ENCODE measurements at regions not wholly inside any gene's neighbourhood (a gene's known extent, or its start where the extent isn't known, plus 50 kb on each side); places are given as distances from the start of the nearest gene placed in this dataset.

GRCh38 chr2:189327879-189328847, 113.1 kb upstream of the WDR75 start (continued):
- TF ChIP-seq, protein P1, sequence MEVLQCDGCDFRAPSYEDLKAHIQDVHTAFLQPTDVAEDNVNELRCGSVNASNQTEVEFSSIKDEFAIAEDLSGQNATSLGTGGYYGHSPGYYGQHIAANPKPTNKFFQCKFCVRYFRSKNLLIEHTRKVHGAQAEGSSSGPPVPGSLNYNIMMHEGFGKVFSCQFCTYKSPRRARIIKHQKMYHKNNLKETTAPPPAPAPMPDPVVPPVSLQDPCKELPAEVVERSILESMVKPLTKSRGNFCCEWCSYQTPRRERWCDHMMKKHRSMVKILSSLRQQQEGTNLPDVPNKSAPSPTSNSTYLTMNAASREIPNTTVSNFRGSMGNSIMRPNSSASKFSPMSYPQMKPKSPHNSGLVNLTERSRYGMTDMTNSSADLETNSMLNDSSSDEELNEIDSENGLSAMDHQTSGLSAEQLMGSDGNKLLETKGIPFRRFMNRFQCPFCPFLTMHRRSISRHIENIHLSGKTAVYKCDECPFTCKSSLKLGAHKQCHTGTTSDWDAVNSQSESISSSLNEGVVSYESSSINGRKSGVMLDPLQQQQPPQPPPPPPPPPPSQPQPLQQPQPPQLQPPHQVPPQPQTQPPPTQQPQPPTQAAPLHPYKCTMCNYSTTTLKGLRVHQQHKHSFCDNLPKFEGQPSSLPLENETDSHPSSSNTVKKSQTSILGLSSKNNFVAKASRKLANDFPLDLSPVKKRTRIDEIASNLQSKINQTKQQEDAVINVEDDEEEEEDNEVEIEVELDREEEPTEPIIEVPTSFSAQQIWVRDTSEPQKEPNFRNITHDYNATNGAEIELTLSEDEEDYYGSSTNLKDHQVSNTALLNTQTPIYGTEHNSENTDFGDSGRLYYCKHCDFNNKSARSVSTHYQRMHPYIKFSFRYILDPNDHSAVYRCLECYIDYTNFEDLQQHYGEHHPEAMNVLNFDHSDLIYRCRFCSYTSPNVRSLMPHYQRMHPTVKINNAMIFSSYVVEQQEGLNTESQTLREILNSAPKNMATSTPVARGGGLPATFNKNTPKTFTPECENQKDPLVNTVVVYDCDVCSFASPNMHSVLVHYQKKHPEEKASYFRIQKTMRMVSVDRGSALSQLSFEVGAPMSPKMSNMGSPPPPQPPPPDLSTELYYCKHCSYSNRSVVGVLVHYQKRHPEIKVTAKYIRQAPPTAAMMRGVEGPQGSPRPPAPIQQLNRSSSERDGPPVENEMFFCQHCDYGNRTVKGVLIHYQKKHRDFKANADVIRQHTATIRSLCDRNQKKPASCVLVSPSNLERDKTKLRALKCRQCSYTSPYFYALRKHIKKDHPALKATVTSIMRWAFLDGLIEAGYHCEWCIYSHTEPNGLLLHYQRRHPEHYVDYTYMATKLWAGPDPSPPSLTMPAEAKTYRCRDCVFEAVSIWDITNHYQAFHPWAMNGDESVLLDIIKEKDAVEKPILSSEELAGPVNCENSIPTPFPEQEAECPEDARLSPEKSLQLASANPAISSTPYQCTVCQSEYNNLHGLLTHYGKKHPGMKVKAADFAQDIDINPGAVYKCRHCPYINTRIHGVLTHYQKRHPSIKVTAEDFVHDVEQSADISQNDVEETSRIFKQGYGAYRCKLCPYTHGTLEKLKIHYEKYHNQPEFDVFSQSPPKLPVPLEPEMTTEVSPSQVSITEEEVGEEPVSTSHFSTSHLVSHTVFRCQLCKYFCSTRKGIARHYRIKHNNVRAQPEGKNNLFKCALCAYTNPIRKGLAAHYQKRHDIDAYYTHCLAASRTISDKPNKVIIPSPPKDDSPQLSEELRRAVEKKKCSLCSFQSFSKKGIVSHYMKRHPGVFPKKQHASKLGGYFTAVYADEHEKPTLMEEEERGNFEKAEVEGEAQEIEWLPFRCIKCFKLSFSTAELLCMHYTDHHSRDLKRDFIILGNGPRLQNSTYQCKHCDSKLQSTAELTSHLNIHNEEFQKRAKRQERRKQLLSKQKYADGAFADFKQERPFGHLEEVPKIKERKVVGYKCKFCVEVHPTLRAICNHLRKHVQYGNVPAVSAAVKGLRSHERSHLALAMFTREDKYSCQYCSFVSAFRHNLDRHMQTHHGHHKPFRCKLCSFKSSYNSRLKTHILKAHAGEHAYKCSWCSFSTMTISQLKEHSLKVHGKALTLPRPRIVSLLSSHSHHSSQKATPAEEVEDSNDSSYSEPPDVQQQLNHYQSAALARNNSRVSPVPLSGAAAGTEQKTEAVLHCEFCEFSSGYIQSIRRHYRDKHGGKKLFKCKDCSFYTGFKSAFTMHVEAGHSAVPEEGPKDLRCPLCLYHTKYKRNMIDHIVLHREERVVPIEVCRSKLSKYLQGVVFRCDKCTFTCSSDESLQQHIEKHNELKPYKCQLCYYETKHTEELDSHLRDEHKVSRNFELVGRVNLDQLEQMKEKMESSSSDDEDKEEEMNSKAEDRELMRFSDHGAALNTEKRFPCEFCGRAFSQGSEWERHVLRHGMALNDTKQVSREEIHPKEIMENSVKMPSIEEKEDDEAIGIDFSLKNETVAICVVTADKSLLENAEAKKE (CRISPR knock-in tag; IDR thresholded peaks at IDR 0.05) = no peak
- TF ChIP-seq, protein P2, sequence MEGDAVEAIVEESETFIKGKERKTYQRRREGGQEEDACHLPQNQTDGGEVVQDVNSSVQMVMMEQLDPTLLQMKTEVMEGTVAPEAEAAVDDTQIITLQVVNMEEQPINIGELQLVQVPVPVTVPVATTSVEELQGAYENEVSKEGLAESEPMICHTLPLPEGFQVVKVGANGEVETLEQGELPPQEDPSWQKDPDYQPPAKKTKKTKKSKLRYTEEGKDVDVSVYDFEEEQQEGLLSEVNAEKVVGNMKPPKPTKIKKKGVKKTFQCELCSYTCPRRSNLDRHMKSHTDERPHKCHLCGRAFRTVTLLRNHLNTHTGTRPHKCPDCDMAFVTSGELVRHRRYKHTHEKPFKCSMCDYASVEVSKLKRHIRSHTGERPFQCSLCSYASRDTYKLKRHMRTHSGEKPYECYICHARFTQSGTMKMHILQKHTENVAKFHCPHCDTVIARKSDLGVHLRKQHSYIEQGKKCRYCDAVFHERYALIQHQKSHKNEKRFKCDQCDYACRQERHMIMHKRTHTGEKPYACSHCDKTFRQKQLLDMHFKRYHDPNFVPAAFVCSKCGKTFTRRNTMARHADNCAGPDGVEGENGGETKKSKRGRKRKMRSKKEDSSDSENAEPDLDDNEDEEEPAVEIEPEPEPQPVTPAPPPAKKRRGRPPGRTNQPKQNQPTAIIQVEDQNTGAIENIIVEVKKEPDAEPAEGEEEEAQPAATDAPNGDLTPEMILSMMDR (conservative IDR thresholded peaks at IDR 0.05; ENCODE audit: low read depth in 2 of 2) = no peak
- TF ChIP-seq EZH2 (IDR thresholded peaks at IDR 0.05; ENCODE audit: low read depth, unreplicated experiment) (no peak), STAT1 (IDR thresholded peaks at IDR 0.05; ENCODE audit: unreplicated experiment) (no peak), ZNF114 (CRISPR knock-in tag; IDR thresholded peaks at IDR 0.05) (no peak)

DNA sequence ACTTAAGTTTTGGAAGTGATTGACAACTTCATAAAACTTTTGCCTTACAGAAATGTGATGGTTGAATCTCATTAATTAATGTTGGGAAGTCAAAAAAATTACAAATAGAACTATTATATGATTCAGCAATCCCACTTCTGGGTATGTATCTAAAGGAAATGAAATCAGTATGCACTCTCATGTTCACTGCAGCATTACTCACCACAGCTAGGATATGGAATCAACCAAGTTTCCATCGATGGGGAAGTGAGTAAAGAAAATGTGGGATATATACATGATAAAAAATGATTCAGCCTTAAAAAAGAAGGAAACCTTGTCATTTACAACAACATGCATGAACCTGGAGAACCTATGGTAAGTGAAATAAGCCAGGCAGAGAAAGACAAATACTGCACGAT, 112.4 kb upstream of the WDR75 start:
- no peaks in the 10 kb centered on the region for H3K79me2 ChIP-seq (replicated peaks; ENCODE audit: insufficient read depth)
- no peaks in the 10 kb centered on the region for H3K9me2 ChIP-seq (ENCODE audit: insufficient read depth)
- no peaks in the 10 kb centered on the region for H3K4me1 ChIP-seq (ENCODE audit: insufficient read depth)
- H3F3A ChIP-seq (replicated peaks; ENCODE audit: low read depth) = no peaks in the 10 kb centered on the region
- Mint-ChIP-seq H3K27ac (no peak overlapping the region), H3K9me3 (peaks cover 8% of the 10 kb centered on the region; the same call in 2 of the 3 replicates), H3K4me3 (no peak overlapping the region), H3K27me3 (ENCODE audit: insufficient read depth, low read depth, poor library complexity) (no peaks in the 10 kb centered on the region), H3K4me1 (peaks cover 10% of the 10 kb centered on the region), H3K36me3 (ENCODE audit: low read depth) (0 out of 3 replicates have a peak, but pooled peaks cover 2% of the 10 kb centered on the region)
- no peak overlapping the region for H3K4me3 ChIP-seq
- H3K27me3 ChIP-seq (ENCODE audit: insufficient read depth) = no peaks in the 10 kb centered on the region
- H2AFZ ChIP-seq = no peak overlapping the region
- no peak for DNase-seq (ENCODE audit: low spot score)
- H3K36me3 ChIP-seq (ENCODE audit: insufficient read depth) = no peaks in the 10 kb centered on the region
- H3K27ac ChIP-seq (ENCODE audit: low read depth) = no peak overlapping the region
- no peak overlapping the region for H3K4me2 ChIP-seq
- ATAC-seq = no peak
- H4K20me1 ChIP-seq (replicated peaks; ENCODE audit: insufficient read depth) = no peaks in the 10 kb centered on the region
- TF ChIP-seq, protein P1 (CRISPR knock-in tag; IDR thresholded peaks at IDR 0.05) = no peak
- no peak for TF ChIP-seq STAT1 (IDR thresholded peaks at IDR 0.05; ENCODE audit: unreplicated experiment)

Measured in GM23338 (cell line).